ENCODE measurements at regions not wholly inside any gene's neighbourhood (a gene's known extent, or its start where the extent isn't known, plus 50 kb on each side); places are given as distances from the start of the nearest gene placed in this dataset.

GRCh38 chr12:112714166-112714710 is 77.3 kb upstream of the RPH3A start:
- intact Hi-C loops (cut with micrococcal nuclease), result no loop called here
- no peak for ATAC-seq
- TF ChIP-seq REST (IDR thresholded peaks at IDR 0.05; ENCODE audit: low read depth) (no peak), SRF (IDR thresholded peaks at IDR 0.05; ENCODE audit: low read depth) (no peak), TCF7L2 (IDR thresholded peaks at IDR 0.05; ENCODE audit: borderline replicate concordance, extremely low read depth, insufficient read depth, insufficient read length) (no peak), EGR1 (IDR thresholded peaks at IDR 0.05; ENCODE audit: low read depth) (no peak), SIN3A (IDR thresholded peaks at IDR 0.05; ENCODE audit: low read depth) (no peak), EZH2phosphoT487 (IDR thresholded peaks at IDR 0.05; ENCODE audit: borderline replicate concordance) (no peak), POLR2A (IDR thresholded peaks at IDR 0.05; ENCODE audit: borderline replicate concordance, extremely low read depth, insufficient read depth, insufficient read length) (no peak), SP1 (IDR thresholded peaks at IDR 0.05; ENCODE audit: low read depth) (no peak), RAD21 (IDR thresholded peaks at IDR 0.05; ENCODE audit: low read depth) (no peak), EZH2 (IDR thresholded peaks at IDR 0.05) (no peak), POLR2AphosphoS5 (IDR thresholded peaks at IDR 0.05; ENCODE audit: low read depth, low read length) (no peak), FOSL1 (IDR thresholded peaks at IDR 0.05; ENCODE audit: low read depth) (no peak), ZFX (IDR thresholded peaks at IDR 0.05) (no peak), ZBTB33 (IDR thresholded peaks at IDR 0.05; ENCODE audit: extremely low read depth, insufficient replicate concordance, low read length) (no peak), CEBPB (IDR thresholded peaks at IDR 0.05; ENCODE audit: low read depth) (no peak), ATF3 (IDR thresholded peaks at IDR 0.05) (no peak), MAX (IDR thresholded peaks at IDR 0.05) (no peak)

More at GRCh38 chr12:112714166-112714710, 77.3 kb upstream of the RPH3A start:
- no peak overlapping the region for H3K9ac ChIP-seq (ENCODE audit: low read length)
- no peaks in the 10 kb centered on the region for H4K20me1 ChIP-seq (ENCODE audit: insufficient read depth)
- no peak overlapping the region for H3K27ac ChIP-seq (ENCODE audit: low read depth, low read length)
- H3K79me2 ChIP-seq (ENCODE audit: insufficient read depth, low read length), result no peaks in the 10 kb centered on the region
- no peaks in the 10 kb centered on the region for H3K9me3 ChIP-seq (ENCODE audit: control insufficient read depth in 1 of 2, insufficient read depth in 1 of 2, low read depth in 1 of 2, low read length in 2 of 2)
- BruUV-seq (replicated peaks), result no TSS peak
- ChIA-PET POLR2A (no interaction called here), CTCF (no interaction called here), RAD21 (ENCODE audit: low non-redundant PET in 1 of 2, low total read pairs in 2 of 2, uncharacterized antibody in 2 of 2, unreplicated experiment in 2 of 2) (no interaction called here)
- H2AFZ ChIP-seq (ENCODE audit: low read depth, low read length, poor library complexity, severe bottlenecking), result no peak overlapping the region
- H3K4me2 ChIP-seq (ENCODE audit: low read length), result no peak overlapping the region
- no peak overlapping the region for H3K4me3 ChIP-seq (replicated peaks in 1 of 2; ENCODE audit: low read depth in 1 of 2, low read length in 2 of 2)
- no peak for DNase-seq (ENCODE audit: low read depth, low spot score)
- peaks cover 36% of the 10 kb centered on the region; the same call in 1 of the 2 replicates for H3K27me3 ChIP-seq (ENCODE audit: insufficient read depth, low read length)
- H3K9me2 ChIP-seq (ENCODE audit: insufficient read depth), result no peaks in the 10 kb centered on the region
- no peaks in the 10 kb centered on the region for H3K36me3 ChIP-seq (ENCODE audit: control insufficient read depth in 1 of 2, insufficient read depth in 2 of 2, low read length in 2 of 2)
- H3K4me1 ChIP-seq (ENCODE audit: control insufficient read depth in 1 of 2, insufficient read depth in 2 of 2, low read length in 2 of 2), result no peaks in the 10 kb centered on the region
